GM23338 (cell line): ENCODE measurements at regions not wholly inside any gene's neighbourhood (a gene's known extent, or its start where the extent isn't known, plus 50 kb on each side); places are given as distances from the start of the nearest gene placed in this dataset.

ENCODE experiments used
- ATAC-seq: fragments of 200-7000 bp; cut with Tn5 transposase; 3 replicates; pipeline ENCODE4 v1.9.1; 2020
- DNase-seq: peaks from one replicate; pipeline ENCODE4 v3.0.0-alpha.2; 2015; ENCODE audit warnings: low spot score
- H2AFZ ChIP-seq: fragments of 200-600 bp; sonication (generic); 2 replicates; pipeline ENCODE4 v1.8.0; 2016; ENCODE audit warnings: antibody characterized with exemption, mild to moderate bottlenecking, moderate library complexity
- H3F3A ChIP-seq: fragments of 200-600 bp; sonication (generic); replicated peaks from 2 replicates; pipeline ENCODE4 v1.8.0; 2017; ENCODE audit warnings: antibody characterized with exemption, mixed run types, low read depth
- H3K27ac ChIP-seq: fragments of 200-600 bp; sonication (generic); 2 replicates; pipeline ENCODE4 v1.6.1; 2016; ENCODE audit warnings: low read depth
- H3K27me3 ChIP-seq: fragments of 200-600 bp; sonication (generic); 2 replicates; pipeline ENCODE4 v1.8.0; 2016; ENCODE audit warnings: mild to moderate bottlenecking, mixed run types, moderate library complexity; ENCODE audit not compliant: insufficient read depth
- H3K36me3 ChIP-seq: fragments of 200-600 bp; sonication (generic); 2 replicates; pipeline ENCODE4 v1.8.0; 2016; ENCODE audit warnings: mild to moderate bottlenecking; ENCODE audit not compliant: insufficient read depth
- H3K4me1 ChIP-seq: fragments of 200-600 bp; sonication (generic); 2 replicates; pipeline ENCODE4 v1.8.0; 2016; ENCODE audit warnings: mild to moderate bottlenecking, moderate library complexity; ENCODE audit not compliant: insufficient read depth
- H3K4me2 ChIP-seq: fragments of 200-600 bp; sonication (generic); 2 replicates; pipeline ENCODE4 v1.7.1; 2017; ENCODE audit warnings: mixed run types
- H3K4me3 ChIP-seq: fragments of 200-600 bp; sonication (generic); 2 replicates; pipeline ENCODE4 v1.6.1; 2016; ENCODE audit warnings: mixed run types
- H3K79me2 ChIP-seq: fragments of 200-600 bp; sonication (generic); replicated peaks from 2 replicates; pipeline ENCODE4 v1.8.0; 2017; ENCODE audit warnings: mild to moderate bottlenecking; ENCODE audit not compliant: insufficient read depth
- H3K9me2 ChIP-seq: fragments of 200-600 bp; sonication (generic); 2 replicates; pipeline ENCODE4 v1.8.0; 2017; ENCODE audit not compliant: insufficient read depth
- H4K20me1 ChIP-seq: fragments of 200-600 bp; sonication (generic); replicated peaks from 2 replicates; pipeline ENCODE4 v1.8.0; 2017; ENCODE audit warnings: mild to moderate bottlenecking; ENCODE audit not compliant: insufficient read depth
- H3K27ac Mint-ChIP-seq: 2 replicates; pipeline ENCODE4 v1.8.0; 2020; ENCODE audit warnings: inconsistent platforms, mild to moderate bottlenecking, moderate library complexity, mixed read lengths
- H3K27me3 Mint-ChIP-seq: 3 replicates; pipeline ENCODE4 v1.8.0; 2022; ENCODE audit warnings: low read depth, mild to moderate bottlenecking, moderate library complexity, mixed read lengths, inconsistent platforms; ENCODE audit not compliant: insufficient read depth, poor library complexity
- H3K36me3 Mint-ChIP-seq: 3 replicates; pipeline ENCODE4 v1.8.0; 2021; ENCODE audit warnings: low read depth, mild to moderate bottlenecking, inconsistent platforms, moderate library complexity, mixed read lengths
- H3K4me1 Mint-ChIP-seq: 3 replicates; pipeline ENCODE4 v1.8.0; 2020; ENCODE audit warnings: mild to moderate bottlenecking, inconsistent platforms, mixed read lengths
- H3K4me3 Mint-ChIP-seq: 3 replicates; pipeline ENCODE4 v1.8.0; 2021; ENCODE audit warnings: moderate library complexity, mild to moderate bottlenecking, inconsistent platforms, mixed read lengths
- H3K9me3 Mint-ChIP-seq: 3 replicates; pipeline ENCODE4 v1.8.0; 2020; ENCODE audit warnings: moderate library complexity, mild to moderate bottlenecking, inconsistent platforms, mixed read lengths
- CREB1 ChIP-seq: fragments of 250-450 bp; sonication (Bioruptor Pico); IDR thresholded peaks from 2 replicates; pipeline ENCODE4 v1.5.0; 2020; ENCODE audit warnings: low read depth, mild to moderate bottlenecking, moderate library complexity
- CTCF ChIP-seq, 2 experiments: fragments of 200-600 bp in 1 of 2; sonication (generic) in 1 of 2; conservative IDR thresholded peaks; 2 replicates each; pipeline versions ENCODE4 v1.5.1 to v1.6.1; 2016 to 2017; ENCODE audit warnings: antibody characterized with exemption in 2 of 2, low read depth in 2 of 2, mild to moderate bottlenecking in 2 of 2, moderate library complexity in 1 of 2
- ETS1 ChIP-seq: IDR thresholded peaks from 2 replicates; pipeline ENCODE4 v1.6.1; 2016; ENCODE audit warnings: antibody characterized with exemption
- EZH2 ChIP-seq: fragments of 200-600 bp; sonication (generic); IDR thresholded peaks from one replicate; pipeline ENCODE4 v1.8.0; 2017; ENCODE audit warnings: antibody characterized with exemption, mild to moderate bottlenecking, low read depth; ENCODE audit not compliant: unreplicated experiment
- EZH2phosphoT487 ChIP-seq: fragments of 200-600 bp; sonication (generic); IDR thresholded peaks from one replicate; pipeline ENCODE4 v1.8.1; 2018; ENCODE audit warnings: antibody characterized with exemption; ENCODE audit not compliant: unreplicated experiment
- JUNB ChIP-seq: IDR thresholded peaks from one replicate; pipeline ENCODE4 v1.6.1; 2016; ENCODE audit warnings: antibody characterized with exemption; ENCODE audit not compliant: unreplicated experiment
- NANOG ChIP-seq: IDR thresholded peaks from 2 replicates; pipeline ENCODE4 v1.6.1; 2016; ENCODE audit warnings: antibody characterized with exemption, borderline replicate concordance
- POLR2AphosphoS5 ChIP-seq: IDR thresholded peaks from 2 replicates; pipeline ENCODE4 v1.6.1; 2016; ENCODE audit warnings: antibody characterized with exemption, low read depth
- REST ChIP-seq: IDR thresholded peaks from one replicate; pipeline ENCODE4 v1.6.1; 2018; ENCODE audit warnings: antibody characterized with exemption; ENCODE audit not compliant: unreplicated experiment
- STAT1 ChIP-seq: IDR thresholded peaks from one replicate; pipeline ENCODE4 v1.6.1; 2016; ENCODE audit warnings: antibody characterized with exemption; ENCODE audit not compliant: unreplicated experiment
- ZNF114 ChIP-seq: fragments of 250-450 bp; sonication (Bioruptor Pico); IDR thresholded peaks from 2 replicates; pipeline ENCODE4 v1.5.0; 2020; ENCODE audit warnings: mild to moderate bottlenecking, moderate library complexity
- ZNF331 ChIP-seq: fragments of 250-450 bp; sonication (Bioruptor Pico); IDR thresholded peaks from 2 replicates; pipeline ENCODE4 v1.5.0; 2020; ENCODE audit warnings: low read depth, mild to moderate bottlenecking, moderate library complexity
- ZNF462 ChIP-seq: fragments of 250-450 bp; sonication (Bioruptor Pico); IDR thresholded peaks from 2 replicates; pipeline ENCODE4 v1.5.0; 2020; ENCODE audit warnings: mild to moderate bottlenecking, moderate library complexity

GRCh38 chr2:30374380-30374779, 72.7 kb upstream of the LCLAT1 start:
- Mint-ChIP-seq H3K9me3 (no peaks in the 10 kb centered on the region), H3K4me1 (no peaks in the 10 kb centered on the region), H3K27ac (no peak overlapping the region), H3K4me3 (no peak overlapping the region), H3K36me3 (no peaks in the 10 kb centered on the region), H3K27me3 (no peaks in the 10 kb centered on the region)
- Histone ChIP-seq H3K27me3 (no peaks in the 10 kb centered on the region), H4K20me1 (no peaks in the 10 kb centered on the region), H3F3A (no peaks in the 10 kb centered on the region), H2AFZ (no peak overlapping the region; the same call in 1 of the 2 replicates), H3K27ac (no peak overlapping the region), H3K79me2 (no peaks in the 10 kb centered on the region), H3K4me2 (no peak overlapping the region), H3K4me3 (no peak overlapping the region), H3K4me1 (no peaks in the 10 kb centered on the region), H3K36me3 (no peaks in the 10 kb centered on the region), H3K9me2 (0 out of 2 replicates have a peak, but pooled peaks cover 4% of the 10 kb centered on the region)
- ATAC-seq = no peak
- DNase-seq = no peak
- TF ChIP-seq ZNF114 (CRISPR knock-in tag) = no peak
- no peak for TF ChIP-seq CREB1 (CRISPR knock-in tag)
- TF ChIP-seq ZNF331 = no peak
- no peak for TF ChIP-seq POLR2AphosphoS5
- no peak for TF ChIP-seq NANOG
- no peak for TF ChIP-seq EZH2
- TF ChIP-seq STAT1 = no peak
- TF ChIP-seq ETS1 = no peak
- no peak for TF ChIP-seq EZH2phosphoT487
- no peak for TF ChIP-seq JUNB
- TF ChIP-seq REST = no peak
- TF ChIP-seq CTCF (conservative IDR thresholded peaks at IDR 0.05; ENCODE audit: low read depth in 2 of 2) = no peak
- no peak for TF ChIP-seq ZNF462
